ENCODE measurements at regions not wholly inside any gene's neighbourhood (a gene's known extent, or its start where the extent isn't known, plus 50 kb on each side); places are given as distances from the start of the nearest gene placed in this dataset.

- no peak for TF ChIP-seq CTCF (IDR thresholded peaks at IDR 0.05)
- Mint-ChIP-seq H3K36me3 (ENCODE audit: unreplicated experiment) (no peaks in the 10 kb centered on the region), H3K4me3 (ENCODE audit: unreplicated experiment) (no peak overlapping the region), H3K4me1 (ENCODE audit: unreplicated experiment) (no peaks in the 10 kb centered on the region), H3K9me3 (ENCODE audit: unreplicated experiment) (peaks cover 6% of the 10 kb centered on the region), H3K27me3 (ENCODE audit: unreplicated experiment) (no peaks in the 10 kb centered on the region), H3K27ac (ENCODE audit: unreplicated experiment) (no peak overlapping the region)
- no peak for DNase-seq (ENCODE audit: extremely low spot score, unreplicated experiment)
Measured at GRCh38 chr5:23385036-23385435, 122.4 kb upstream of the PRDM9 start.

- no peaks in the 10 kb centered on the region for H3K4me1 Mint-ChIP-seq (ENCODE audit: unreplicated experiment)
- no peak overlapping the region for H3K4me3 Mint-ChIP-seq (ENCODE audit: unreplicated experiment)
- no peaks in the 10 kb centered on the region for H3K36me3 Mint-ChIP-seq (ENCODE audit: unreplicated experiment)
- H3K27ac Mint-ChIP-seq (ENCODE audit: unreplicated experiment) = no peak overlapping the region
- H3K27me3 Mint-ChIP-seq (ENCODE audit: unreplicated experiment) = no peaks in the 10 kb centered on the region
- no peaks in the 10 kb centered on the region for H3K9me3 Mint-ChIP-seq (ENCODE audit: unreplicated experiment)
- no peak for TF ChIP-seq CTCF (IDR thresholded peaks at IDR 0.05)
- no peak for DNase-seq (ENCODE audit: extremely low spot score, unreplicated experiment)
Measured at GRCh38 chr5:23372177-23372576, 135.2 kb upstream of the PRDM9 start.

GRCh38 chr5:23368393-23368792 lies 139.0 kb upstream of the PRDM9 start:
- Mint-ChIP-seq H3K27ac (ENCODE audit: unreplicated experiment) (no peak overlapping the region), H3K27me3 (ENCODE audit: unreplicated experiment) (no peaks in the 10 kb centered on the region), H3K36me3 (ENCODE audit: unreplicated experiment) (no peaks in the 10 kb centered on the region), H3K4me1 (ENCODE audit: unreplicated experiment) (no peaks in the 10 kb centered on the region), H3K4me3 (ENCODE audit: unreplicated experiment) (no peak overlapping the region), H3K9me3 (ENCODE audit: unreplicated experiment) (no peaks in the 10 kb centered on the region)
- no peak for TF ChIP-seq CTCF (IDR thresholded peaks at IDR 0.05)
- no peak for DNase-seq (ENCODE audit: extremely low spot score, unreplicated experiment)

- no peaks in the 10 kb centered on the region for H3K9me3 Mint-ChIP-seq (ENCODE audit: unreplicated experiment)
- DNase-seq (ENCODE audit: extremely low spot score, unreplicated experiment) = no peak
- H3K36me3 Mint-ChIP-seq (ENCODE audit: unreplicated experiment) = no peaks in the 10 kb centered on the region
- no peaks in the 10 kb centered on the region for H3K4me1 Mint-ChIP-seq (ENCODE audit: unreplicated experiment)
- H3K27me3 Mint-ChIP-seq (ENCODE audit: unreplicated experiment) = no peaks in the 10 kb centered on the region
- H3K4me3 Mint-ChIP-seq (ENCODE audit: unreplicated experiment) = no peak overlapping the region
- no peak overlapping the region for H3K27ac Mint-ChIP-seq (ENCODE audit: unreplicated experiment)
- no peak for TF ChIP-seq CTCF (IDR thresholded peaks at IDR 0.05)
Measured at GRCh38 chr5:23367874-23368273, 139.5 kb upstream of the PRDM9 start.

GRCh38 chr5:23353286-23353685 lies 154.1 kb upstream of the PRDM9 start:
- no peak for TF ChIP-seq CTCF (IDR thresholded peaks at IDR 0.05)
- Mint-ChIP-seq H3K4me3 (ENCODE audit: unreplicated experiment) (no peak overlapping the region), H3K36me3 (ENCODE audit: unreplicated experiment) (no peaks in the 10 kb centered on the region), H3K4me1 (ENCODE audit: unreplicated experiment) (no peaks in the 10 kb centered on the region), H3K27me3 (ENCODE audit: unreplicated experiment) (no peaks in the 10 kb centered on the region), H3K27ac (ENCODE audit: unreplicated experiment) (no peak overlapping the region), H3K9me3 (ENCODE audit: unreplicated experiment) (no peaks in the 10 kb centered on the region)
- no peak for DNase-seq (ENCODE audit: extremely low spot score, unreplicated experiment)

Data from osteocyte (in vitro differentiated cells).